ENCODE measurements at regions not wholly inside any gene's neighbourhood (a gene's known extent, or its start where the extent isn't known, plus 50 kb on each side); places are given as distances from the start of the nearest gene placed in this dataset.

- DNase-seq (ENCODE audit: extremely low read depth, insufficient read length), result no peak
- Histone ChIP-seq H3K36me3 (ENCODE audit: control insufficient read depth, insufficient read depth, low read length) (no peaks in the 10 kb centered on the region), H3K4me3 (replicated peaks; ENCODE audit: low read depth, low read length) (no peak overlapping the region), H3K27me3 (replicated peaks; ENCODE audit: control insufficient read depth, insufficient read depth, low read length) (no peaks in the 10 kb centered on the region; the same call in 1 of the 2 replicates)
- no peak for TF ChIP-seq CTCF (IDR thresholded peaks at IDR 0.05; ENCODE audit: insufficient read depth, low read length, poor library complexity, severe bottlenecking)
These were observed 169.1 kb downstream of the SALL1 start for GRCh38 chr16:50981951-50982350.

- no peak for TF ChIP-seq CTCF (IDR thresholded peaks at IDR 0.05; ENCODE audit: insufficient read depth, low read length, poor library complexity, severe bottlenecking)
- H3K36me3 ChIP-seq (ENCODE audit: control insufficient read depth, insufficient read depth, low read length), result no peaks in the 10 kb centered on the region
- H3K4me3 ChIP-seq (replicated peaks; ENCODE audit: low read depth, low read length), result no peak overlapping the region
- no peak for DNase-seq (ENCODE audit: extremely low read depth, insufficient read length)
- H3K27me3 ChIP-seq (replicated peaks; ENCODE audit: control insufficient read depth, insufficient read depth, low read length), result no peaks in the 10 kb centered on the region; the same call in 1 of the 2 replicates
These were observed 170.4 kb downstream of the SALL1 start for GRCh38 chr16:50980666-50981065.

GRCh38 chr16:50979806-50980620, 171.1 kb downstream of the SALL1 start:
- no peaks in the 10 kb centered on the region; the same call in 1 of the 2 replicates for H3K27me3 ChIP-seq (replicated peaks; ENCODE audit: control insufficient read depth, insufficient read depth, low read length)
- no peak for TF ChIP-seq CTCF (IDR thresholded peaks at IDR 0.05; ENCODE audit: insufficient read depth, low read length, poor library complexity, severe bottlenecking)
- DNase-seq (ENCODE audit: extremely low read depth, insufficient read length), result no peak
- no peaks in the 10 kb centered on the region for H3K36me3 ChIP-seq (ENCODE audit: control insufficient read depth, insufficient read depth, low read length)
- H3K4me3 ChIP-seq (replicated peaks; ENCODE audit: low read depth, low read length), result no peak overlapping the region

- DNase-seq (ENCODE audit: extremely low read depth, insufficient read length), result no peak
- no peaks in the 10 kb centered on the region for H3K36me3 ChIP-seq (ENCODE audit: control insufficient read depth, insufficient read depth, low read length)
- no peak overlapping the region for H3K4me3 ChIP-seq (replicated peaks; ENCODE audit: low read depth, low read length)
- H3K27me3 ChIP-seq (replicated peaks; ENCODE audit: control insufficient read depth, insufficient read depth, low read length), result no peaks in the 10 kb centered on the region; the same call in none of the 2 replicates
- no peak for TF ChIP-seq CTCF (IDR thresholded peaks at IDR 0.05; ENCODE audit: insufficient read depth, low read length, poor library complexity, severe bottlenecking)
These were observed 173.9 kb downstream of the SALL1 start for GRCh38 chr16:50977138-50977537.

GRCh38 chr16:50974438-50975036, 176.5 kb downstream of the SALL1 start:
- no peak for DNase-seq (ENCODE audit: extremely low read depth, insufficient read length)
- no peak for TF ChIP-seq CTCF (IDR thresholded peaks at IDR 0.05; ENCODE audit: insufficient read depth, low read length, poor library complexity, severe bottlenecking)
- H3K27me3 ChIP-seq (replicated peaks; ENCODE audit: control insufficient read depth, insufficient read depth, low read length), result no peaks in the 10 kb centered on the region; the same call in none of the 2 replicates
- no peaks in the 10 kb centered on the region for H3K36me3 ChIP-seq (ENCODE audit: control insufficient read depth, insufficient read depth, low read length)
- H3K4me3 ChIP-seq (replicated peaks; ENCODE audit: low read depth, low read length), result no peak overlapping the region

Measured in GM06990 (cell line).